HG03354 (cell line): ENCODE measurements at regions not wholly inside any gene's neighbourhood (a gene's known extent, or its start where the extent isn't known, plus 50 kb on each side); places are given as distances from the start of the nearest gene placed in this dataset.

Experiments
- ATAC-seq: cut with Tn5 transposase; IDR thresholded peaks from one replicate; pipeline ENCODE4 v1.9.1; 2021; ENCODE audit warnings: mild to moderate bottlenecking; ENCODE audit not compliant: unreplicated experiment, poor library complexity, severe bottlenecking

- no peak for ATAC-seq
Observed at GRCh38 chr3:65234499-65234898, 546.7 kb upstream of the ADAMTS9 start.

- no peak for ATAC-seq
Observed at GRCh38 chr3:65233561-65233960, 545.8 kb upstream of the ADAMTS9 start.

- ATAC-seq: no peak
Observed at GRCh38 chr3:65231544-65231943, 543.7 kb upstream of the ADAMTS9 start.

DNA sequence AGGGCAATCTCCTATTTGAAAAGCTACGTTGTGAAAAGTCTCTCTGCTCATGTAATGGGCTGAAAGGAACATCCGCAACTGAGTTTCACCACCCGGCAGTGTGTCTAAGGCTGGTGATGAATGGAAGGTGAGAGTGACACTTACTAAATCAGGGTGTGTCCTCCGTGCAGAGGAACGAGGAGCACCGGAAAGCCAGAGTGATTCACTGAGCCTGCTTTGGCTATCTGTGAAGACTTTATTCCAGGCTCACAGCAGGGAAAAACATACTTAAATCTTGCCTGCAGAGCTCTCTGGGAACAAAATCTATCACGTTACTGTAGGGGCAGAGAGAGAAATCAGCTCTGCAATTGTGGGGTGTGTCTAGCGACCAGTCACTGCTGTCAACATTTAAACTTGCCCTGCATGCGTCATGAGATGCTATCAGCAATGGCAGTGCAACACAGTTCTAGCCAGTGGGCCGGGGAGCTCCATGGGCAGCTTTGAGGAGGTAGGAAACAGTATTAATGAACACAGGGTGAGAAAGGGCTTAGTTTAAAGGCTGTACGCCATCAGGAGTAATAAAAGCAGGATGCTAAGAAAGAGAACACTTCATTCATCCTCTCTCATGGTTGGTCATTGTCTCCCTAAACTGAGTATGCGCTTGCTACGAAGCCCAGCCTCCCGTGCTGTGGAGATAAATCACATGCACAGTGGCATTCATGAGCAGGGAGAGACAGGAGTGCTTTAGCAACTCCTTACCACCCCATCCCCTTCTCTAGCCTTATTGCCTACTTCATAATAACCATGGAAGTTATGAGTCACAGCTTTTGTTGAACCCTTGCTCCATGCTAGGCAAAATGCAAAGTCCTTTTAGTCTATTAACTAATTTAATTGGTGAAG, 542.7 kb upstream of the ADAMTS9 start:
- ATAC-seq: no peak

GRCh38 chr3:65226287-65226686, 538.5 kb upstream of the ADAMTS9 start:
- no peak for ATAC-seq

DNA sequence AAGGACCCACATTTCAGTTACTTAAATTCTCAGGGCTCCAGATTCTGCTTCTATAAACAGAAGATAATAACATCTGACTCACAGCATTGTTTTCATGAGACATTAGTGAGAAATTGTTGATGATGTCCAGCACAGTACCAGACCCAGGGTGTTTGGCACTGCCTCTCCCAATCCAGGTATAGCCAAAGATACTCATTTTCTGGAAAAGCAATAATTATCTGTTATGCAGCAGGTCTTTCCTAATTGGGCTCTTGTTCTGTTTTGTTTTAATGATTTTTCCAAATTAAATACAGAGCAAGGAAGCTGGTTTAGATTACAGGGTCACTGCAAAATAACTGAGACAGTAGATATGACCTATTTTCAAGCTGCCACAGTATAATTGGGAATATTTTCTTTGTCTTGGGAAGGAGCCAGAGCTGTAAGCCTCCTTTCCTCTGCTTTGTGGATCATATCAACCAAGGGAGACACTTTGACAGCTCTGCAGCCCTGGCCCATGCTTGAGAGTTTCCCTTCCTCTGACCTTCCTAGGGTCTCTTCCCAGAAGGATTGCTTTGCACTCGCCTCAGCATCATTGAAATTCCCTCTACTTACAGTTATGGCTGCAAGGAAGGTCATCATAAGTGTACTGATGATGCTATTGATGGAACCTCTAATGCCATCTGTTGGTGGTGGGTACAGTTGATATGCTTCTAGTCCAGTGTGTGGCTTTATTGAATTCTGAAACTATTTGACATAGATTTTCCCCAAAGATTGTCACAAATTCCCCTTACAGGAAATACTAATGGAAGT, 522.4 kb upstream of the ADAMTS9 start:
- ATAC-seq: no peak

DNA sequence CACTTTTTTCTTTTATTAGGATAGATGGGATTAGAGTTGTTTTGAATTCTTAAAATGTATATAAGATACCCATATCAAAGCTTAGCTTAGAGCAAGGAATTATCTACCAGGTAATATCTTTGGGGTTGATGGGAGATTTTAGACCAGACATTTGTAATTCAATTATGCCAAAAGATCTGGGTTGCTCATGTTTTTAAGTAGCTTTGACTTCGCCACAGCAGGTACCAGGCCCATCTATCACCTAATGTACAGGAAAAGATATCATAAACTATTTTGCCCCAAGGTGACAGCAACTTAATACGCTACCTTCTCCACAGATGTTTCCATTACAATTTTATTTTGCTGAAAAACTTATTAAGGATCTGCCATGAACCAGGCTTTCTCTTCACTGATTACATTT, 514.6 kb upstream of the ADAMTS9 start:
- no peak for ATAC-seq

DNA sequence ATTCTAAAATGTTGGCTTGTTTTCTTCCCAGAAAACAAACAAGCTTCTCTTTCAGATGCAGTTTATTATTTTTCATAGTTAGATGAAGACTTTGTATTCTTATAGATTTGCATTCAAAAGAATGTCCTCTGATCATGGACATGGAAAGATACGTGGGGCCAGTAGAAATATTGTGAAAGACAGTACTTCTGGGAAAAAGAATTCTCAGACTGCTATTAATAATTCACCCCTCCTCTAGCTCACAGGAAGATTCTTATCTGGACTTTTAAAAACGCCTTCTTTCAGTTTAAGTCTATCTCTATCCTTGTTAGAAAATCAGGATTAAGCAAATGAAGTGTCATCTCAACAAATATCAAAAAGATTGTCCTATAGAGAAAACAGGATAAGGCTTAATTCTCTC, 514.1 kb upstream of the ADAMTS9 start:
- ATAC-seq: no peak

- no peak for ATAC-seq
Observed at GRCh38 chr3:65200310-65200970, 512.6 kb upstream of the ADAMTS9 start.

DNA sequence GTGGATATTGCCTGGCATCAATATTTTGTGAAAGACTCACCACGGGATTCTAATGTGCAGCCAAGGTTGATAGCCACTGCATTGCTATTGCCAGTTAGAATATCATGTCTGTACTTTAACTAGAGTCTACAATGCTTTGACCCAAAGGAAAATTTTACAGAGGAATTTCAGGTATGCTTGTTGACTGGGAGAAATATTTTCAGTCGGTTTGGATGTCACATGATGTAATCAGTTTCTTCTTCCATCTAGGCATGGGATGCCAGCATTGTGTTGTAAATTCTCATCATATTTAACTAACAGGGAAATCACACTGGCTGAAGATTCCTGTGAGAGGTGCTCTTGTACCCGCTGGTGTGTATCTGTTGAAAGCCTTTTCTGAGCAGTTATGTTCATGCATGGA, 508.9 kb upstream of the ADAMTS9 start:
- no peak for ATAC-seq

DNA sequence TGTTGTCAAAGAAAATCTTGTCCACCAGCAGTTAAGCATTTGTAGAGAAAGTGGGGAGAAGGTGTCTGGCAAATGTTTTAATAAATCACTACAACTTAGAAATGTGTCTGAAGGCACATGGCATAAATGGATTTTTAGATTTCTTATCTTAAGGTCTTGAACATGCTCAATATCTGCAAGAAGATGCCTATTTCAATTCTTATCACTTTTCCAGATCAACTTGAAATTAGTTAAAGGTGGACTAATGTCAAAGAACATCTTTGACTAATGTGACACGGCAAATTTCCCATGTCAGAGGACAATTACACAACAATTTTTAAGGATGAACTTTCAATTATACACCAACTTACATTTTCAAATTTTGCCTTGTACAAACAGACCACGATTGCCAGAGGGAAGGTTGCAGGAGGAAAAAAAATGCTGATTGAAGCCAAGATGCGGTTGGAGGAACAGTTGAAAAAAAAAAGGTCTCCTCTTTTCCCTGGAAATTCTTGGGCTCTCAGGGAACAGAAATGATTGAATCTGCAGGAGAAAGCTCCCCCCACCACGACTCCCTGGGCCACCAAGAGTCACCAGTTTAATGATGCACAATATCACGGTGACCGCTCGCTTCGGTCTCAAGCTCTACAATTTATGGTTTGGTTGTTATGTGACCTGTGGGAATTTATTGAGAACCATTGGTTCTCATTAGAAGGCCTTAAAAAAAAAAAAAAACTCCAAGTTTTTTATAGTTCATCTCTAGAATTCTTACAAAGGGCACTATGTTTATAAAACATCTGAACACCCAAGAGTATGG, 507.6 kb upstream of the ADAMTS9 start:
- no peak for ATAC-seq

DNA sequence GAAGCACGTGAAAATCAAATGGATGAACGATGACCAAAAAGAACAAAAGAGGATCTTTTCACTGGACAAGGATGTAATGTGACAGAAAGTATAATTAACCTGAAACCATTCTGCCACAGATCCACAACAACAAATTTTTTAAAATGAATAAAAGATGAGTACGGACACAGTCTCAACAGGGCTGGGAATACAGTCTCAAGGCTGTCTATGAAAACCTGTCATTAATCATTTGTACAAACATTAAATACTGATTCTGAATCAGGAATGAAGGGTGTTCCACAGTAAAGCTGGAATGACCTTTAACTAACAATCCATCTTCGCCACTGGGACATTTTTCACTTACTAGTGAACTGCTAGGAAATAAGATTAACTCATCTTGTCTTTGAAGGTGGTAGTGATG, 506.9 kb upstream of the ADAMTS9 start:
- ATAC-seq: no peak

GRCh38 chr3:65194047-65194714, 506.4 kb upstream of the ADAMTS9 start:
- ATAC-seq: no peak

DNA sequence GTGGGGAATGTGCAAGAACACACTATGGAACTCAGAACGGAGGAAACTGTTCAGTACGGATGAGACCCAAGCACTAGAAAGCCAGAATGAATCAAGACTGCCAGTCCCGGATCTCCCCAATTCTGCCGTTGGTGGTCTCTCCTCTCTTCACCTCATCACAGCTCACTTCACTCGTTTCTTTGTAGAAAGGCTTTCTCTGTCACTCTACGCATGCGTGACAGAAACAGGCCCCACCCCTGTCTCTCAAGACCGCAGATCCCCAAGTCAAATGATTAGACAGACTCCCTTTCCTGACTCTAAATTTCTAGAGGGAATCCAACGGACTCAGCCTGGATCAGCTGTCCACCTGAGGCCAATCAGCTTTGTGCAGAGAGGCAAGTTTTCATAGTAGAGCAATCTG, 505.7 kb upstream of the ADAMTS9 start:
- no peak for ATAC-seq

GRCh38 chr3:65190111-65190510, 502.3 kb upstream of the ADAMTS9 start:
- ATAC-seq: no peak

GRCh38 chr3:65186268-65186667, 498.5 kb upstream of the ADAMTS9 start:
- no peak for ATAC-seq

GRCh38 chr3:65182682-65183081, 494.9 kb upstream of the ADAMTS9 start:
- no peak for ATAC-seq

DNA sequence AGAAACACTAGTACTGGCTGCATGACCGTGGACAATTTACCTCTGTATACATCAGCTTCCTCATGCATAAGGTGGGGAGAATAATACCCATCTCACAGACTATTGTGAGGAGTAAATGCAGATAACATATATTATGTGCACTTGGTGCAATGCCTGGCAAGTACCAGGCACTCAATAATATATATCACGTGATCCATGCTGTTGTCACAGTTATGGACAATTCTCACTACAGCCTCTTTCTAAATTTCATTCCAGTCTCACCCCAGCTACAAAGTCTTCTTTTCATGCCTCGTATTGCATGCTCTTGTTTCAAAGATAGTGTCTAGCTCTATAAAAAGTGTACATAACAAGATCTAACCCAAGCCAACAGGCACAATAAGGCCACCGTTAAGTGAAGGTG, 494.3 kb upstream of the ADAMTS9 start:
- ATAC-seq: no peak

- ATAC-seq: no peak
Observed at GRCh38 chr3:65181391-65181871, 493.6 kb upstream of the ADAMTS9 start.
